ENCODE measurements at regions not wholly inside any gene's neighbourhood (a gene's known extent, or its start where the extent isn't known, plus 50 kb on each side); places are given as distances from the start of the nearest gene placed in this dataset.

DNA sequence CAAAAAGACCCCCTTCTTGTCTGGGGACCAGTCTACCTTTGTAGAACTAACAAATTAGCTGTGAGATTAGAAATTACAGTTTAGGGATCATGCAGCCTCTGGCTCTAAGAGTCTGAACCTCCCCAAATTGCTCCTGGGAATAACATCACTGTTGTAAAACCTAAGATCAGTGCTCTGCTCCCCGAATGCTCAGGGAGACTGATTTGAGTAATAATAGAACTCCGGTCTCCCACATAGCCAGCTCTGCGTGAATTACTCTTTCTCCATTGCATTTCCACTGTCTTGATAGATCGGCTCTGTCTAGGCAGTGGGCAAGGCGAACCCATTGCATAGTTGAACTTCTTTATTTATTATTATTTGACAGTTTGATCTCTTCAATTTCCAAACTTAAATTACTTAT, 160.8 kb upstream of the VCX3A start:
- DNase-seq = no peak

GRCh38 chrX:6694977-6695376, 160.1 kb upstream of the VCX3A start:
- no peak for DNase-seq

DNA sequence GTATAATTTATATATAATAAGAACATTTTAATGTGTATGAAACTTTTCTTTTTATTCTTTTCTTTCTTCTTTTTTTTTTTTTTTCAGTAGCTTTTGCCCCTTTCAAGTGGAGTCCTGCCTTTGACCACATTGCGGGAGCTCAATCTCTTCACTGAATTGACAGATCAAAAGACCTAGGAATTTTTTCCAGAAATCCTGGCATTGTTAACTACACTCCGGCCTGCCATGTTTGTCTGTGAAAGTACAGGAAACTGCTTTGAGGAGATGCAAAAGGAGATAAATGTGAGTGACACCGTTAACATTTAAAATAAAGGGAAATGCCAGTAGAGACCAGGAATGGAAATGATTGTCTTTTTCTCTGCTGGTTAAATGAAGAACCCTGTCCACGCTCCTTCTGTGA, 159.3 kb upstream of the VCX3A start:
- no peak for DNase-seq

- no peak for DNase-seq
These were observed 158.1 kb upstream of the VCX3A start for GRCh38 chrX:6693051-6693450.

GRCh38 chrX:6685489-6685888, 150.6 kb upstream of the VCX3A start:
- no peak for DNase-seq

GRCh38 chrX:6683353-6683752, 148.4 kb upstream of the VCX3A start:
- no peak for DNase-seq

DNA sequence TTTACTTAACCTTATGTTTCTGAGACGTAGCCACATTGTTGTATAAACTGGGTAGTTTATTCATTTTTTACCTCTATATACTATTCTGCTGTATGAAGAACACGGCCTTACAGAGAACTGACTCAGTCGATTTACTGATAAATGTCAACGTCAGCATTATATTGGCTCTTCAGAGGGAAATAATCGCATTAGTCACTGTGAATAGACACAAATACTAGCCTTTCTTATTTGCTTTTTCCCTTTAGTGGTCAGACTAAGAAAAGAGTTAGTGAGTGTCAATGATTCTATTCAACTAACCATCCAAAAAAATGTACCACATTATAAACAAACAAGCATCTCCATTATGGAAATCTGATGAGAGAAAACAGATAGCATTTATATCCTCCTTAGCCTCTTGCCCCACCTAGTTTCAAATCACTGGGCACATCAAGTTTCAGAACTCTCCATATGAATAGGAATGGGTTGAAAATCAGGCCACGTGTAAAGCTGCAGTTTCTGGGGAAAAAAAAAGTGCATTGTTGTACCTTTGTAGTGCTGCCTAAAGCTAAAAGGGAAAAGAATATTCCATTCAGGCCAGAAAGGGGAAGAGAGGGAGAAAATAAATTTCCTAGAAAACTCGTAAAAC, 146.7 kb upstream of the VCX3A start:
- DNase-seq = no peak

GRCh38 chrX:6679988-6680387, 145.1 kb upstream of the VCX3A start:
- no peak for DNase-seq

DNA sequence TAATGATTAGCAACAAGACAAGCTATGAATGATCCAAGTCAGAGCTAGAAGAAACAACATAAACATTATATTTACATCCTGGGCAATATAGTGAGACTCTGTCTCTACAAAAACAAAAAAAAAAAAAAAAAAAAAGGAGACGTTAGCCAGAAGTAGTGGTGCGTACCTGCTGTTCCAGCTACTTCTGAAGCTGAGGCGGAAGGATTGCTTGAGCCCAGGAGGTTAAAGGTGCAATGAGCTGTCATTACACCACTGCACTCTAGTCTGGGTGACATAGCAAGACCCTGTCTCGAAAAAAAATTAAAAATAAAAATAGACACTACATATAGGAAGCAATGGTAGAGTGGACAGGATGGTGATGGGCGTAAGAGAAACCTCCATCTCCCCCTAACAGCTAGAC, 144.6 kb upstream of the VCX3A start:
- no peak for DNase-seq

- DNase-seq = no peak
These were observed 143.4 kb upstream of the VCX3A start for GRCh38 chrX:6678313-6678712.

- DNase-seq = no peak
These were observed 139.8 kb upstream of the VCX3A start for GRCh38 chrX:6674734-6675133.

GRCh38 chrX:6667048-6667768, 132.3 kb upstream of the VCX3A start:
- DNase-seq = no peak

DNA sequence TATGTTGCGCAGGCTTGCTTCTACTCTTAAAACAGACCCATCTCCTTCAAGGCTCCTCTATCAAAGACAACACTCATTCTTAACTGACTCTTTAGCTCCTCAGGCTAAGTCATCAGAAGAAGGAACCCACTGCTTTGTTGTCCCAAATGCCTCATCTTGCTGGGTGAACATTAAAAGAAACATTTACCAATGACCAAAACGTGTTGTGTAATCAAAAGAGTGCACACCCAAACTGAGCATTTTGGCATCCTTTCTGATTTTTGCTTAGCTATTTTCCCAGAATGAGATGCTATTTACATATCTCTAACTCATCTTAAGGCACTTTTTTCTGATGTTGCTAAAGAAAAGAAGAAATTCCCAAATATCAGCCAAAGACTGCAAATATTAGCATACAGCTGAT, 131.7 kb upstream of the VCX3A start:
- DNase-seq = no peak

- no peak for DNase-seq
These were observed 126.8 kb upstream of the VCX3A start for GRCh38 chrX:6661736-6662135.

DNA sequence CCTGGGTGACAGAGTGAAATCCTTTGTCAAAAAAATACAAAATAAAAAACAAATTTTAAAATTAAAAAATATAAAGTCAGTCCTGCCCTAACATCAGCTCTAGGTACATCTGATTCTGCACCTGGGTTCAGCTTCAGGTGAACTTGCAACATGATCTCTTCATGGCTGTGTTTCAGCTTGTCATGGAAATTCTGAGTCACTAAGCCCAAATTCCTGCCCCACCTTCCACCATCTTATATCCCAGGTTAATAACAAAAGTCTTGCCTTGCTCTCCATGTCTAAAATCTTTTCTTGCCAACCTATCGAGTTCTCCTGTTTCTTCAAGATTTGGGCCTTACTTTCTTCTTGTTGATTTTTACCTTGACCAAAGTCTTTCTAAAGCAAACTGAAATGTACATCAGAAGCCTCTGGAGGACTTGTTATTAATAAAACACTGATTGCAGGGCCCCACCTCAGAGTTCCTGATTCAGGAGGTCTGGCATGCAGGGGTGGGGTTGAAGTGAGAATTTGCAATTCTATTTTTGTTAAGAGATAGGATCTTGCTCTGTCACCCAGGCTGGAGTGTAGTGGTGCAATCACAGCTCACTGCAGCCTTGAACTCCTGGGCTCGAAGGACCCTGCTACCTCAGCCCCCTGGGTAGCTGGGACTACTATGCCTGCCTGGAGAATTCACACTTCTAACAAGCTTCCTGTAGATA, 125.8 kb upstream of the VCX3A start:
- DNase-seq = no peak

- no peak for DNase-seq
These were observed 110.3 kb upstream of the VCX3A start for GRCh38 chrX:6645216-6645615.

DNA sequence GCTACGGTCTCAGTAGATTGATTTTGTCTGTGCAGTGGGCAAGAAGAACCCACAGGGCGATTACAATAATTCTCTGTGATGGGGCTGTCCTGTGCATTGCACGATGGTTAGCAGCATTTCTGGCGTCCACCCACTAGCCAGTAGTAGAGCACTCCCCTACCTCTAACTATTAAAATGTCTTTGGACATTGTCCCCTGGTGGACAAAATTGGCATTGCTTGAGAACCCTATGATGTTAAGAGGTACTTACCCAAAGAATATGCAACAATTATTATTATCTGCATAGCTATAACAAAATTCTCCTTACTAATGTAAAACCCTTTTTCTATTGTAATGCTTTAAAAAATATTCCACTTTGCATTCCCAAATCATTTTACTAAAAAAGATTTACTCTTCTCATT, 109.5 kb upstream of the VCX3A start:
- DNase-seq = no peak

DNA sequence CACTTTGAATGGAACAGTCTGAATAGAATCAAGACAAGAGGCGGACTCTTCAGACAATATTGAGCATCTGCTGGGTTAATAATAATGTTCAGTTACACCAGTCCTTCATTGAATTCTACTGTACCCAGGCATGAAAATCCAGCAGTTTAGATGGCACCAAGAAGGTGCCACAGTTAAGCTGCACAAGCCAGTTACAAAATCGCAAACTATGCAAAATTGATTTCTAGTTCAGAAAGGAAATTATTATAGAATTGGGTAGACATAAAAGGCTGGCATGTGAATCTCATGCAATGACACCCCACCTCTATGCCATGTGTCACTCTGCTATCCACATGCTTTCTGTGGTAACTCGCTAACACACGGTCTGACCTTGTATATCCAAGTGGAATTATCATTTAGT, 105.8 kb upstream of the VCX3A start:
- no peak for DNase-seq

GRCh38 chrX:6614506-6614905, 79.6 kb upstream of the VCX3A start:
- no peak for DNase-seq

DNA sequence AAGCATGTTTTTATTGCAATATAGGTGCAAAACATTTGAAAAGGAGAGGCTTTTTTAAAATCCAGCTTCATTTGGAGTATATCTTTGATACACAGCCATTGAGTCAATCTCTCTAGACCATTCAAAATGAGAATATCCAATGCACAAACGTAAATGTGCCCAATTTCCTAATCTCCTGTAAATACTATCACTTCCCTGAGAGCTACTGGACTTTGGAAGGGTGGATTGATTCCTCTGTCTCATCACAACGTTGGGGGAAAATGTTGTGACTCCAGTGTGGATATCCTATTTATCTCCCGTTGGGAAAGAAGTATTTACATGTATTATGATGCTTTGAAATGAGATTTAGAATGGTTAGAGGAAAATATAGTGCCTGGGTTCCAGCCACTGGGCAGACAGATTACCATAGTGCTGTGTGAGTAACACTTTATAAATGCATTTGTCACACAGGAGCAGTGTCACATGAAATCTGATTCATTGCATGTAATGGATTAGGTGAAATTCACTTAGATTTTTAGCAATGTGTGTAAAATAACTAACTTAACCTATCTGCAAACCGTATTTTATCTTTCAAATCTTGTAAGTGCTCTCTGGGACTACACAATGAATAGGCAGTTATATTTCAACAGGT, 64.4 kb upstream of the VCX3A start:
- DNase-seq = no peak

Measured in hypothalamus (tissue), 51 donors.